ENCODE measurements at regions not wholly inside any gene's neighbourhood (a gene's known extent, or its start where the extent isn't known, plus 50 kb on each side); places are given as distances from the start of the nearest gene placed in this dataset.

DNA sequence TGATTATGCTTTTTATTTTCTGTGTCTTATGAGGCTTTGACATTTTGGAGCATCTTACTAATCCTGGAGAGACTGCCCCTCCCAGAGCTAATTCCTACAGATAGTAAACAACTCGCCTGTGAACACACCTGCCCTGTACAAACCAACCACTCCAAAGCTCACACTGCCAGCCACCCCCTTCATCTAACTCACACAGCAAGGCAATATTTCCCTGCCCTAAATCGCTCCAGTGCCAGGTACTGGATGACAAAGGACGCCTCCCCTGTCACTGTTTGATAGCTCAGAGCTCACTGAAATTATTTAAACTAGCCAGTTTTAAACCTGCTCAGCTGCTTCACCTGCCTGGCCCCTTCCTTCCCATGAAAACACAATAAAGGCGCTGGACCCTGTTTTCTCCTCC, 535.1 kb upstream of the CELF2 start:
- H3K9me2 ChIP-seq (replicated peaks; ENCODE audit: insufficient read depth, low read length), result no peaks in the 10 kb centered on the region
- H3K27me3 ChIP-seq (ENCODE audit: low read length), result no peaks in the 10 kb centered on the region
- no peak overlapping the region for H3K27ac ChIP-seq (ENCODE audit: low read depth, low read length)
- H2AFZ ChIP-seq (ENCODE audit: low read depth, low read length, severe bottlenecking), result no peak overlapping the region
- H3K79me2 ChIP-seq (ENCODE audit: insufficient read depth, low read length), result no peaks in the 10 kb centered on the region
- no peaks in the 10 kb centered on the region for H4K20me1 ChIP-seq (ENCODE audit: low read depth, low read length)
- TF ChIP-seq EZH2phosphoT487 (conservative IDR thresholded peaks at IDR 0.05; ENCODE audit: low read length), result no peak
- TF ChIP-seq, protein P1, sequence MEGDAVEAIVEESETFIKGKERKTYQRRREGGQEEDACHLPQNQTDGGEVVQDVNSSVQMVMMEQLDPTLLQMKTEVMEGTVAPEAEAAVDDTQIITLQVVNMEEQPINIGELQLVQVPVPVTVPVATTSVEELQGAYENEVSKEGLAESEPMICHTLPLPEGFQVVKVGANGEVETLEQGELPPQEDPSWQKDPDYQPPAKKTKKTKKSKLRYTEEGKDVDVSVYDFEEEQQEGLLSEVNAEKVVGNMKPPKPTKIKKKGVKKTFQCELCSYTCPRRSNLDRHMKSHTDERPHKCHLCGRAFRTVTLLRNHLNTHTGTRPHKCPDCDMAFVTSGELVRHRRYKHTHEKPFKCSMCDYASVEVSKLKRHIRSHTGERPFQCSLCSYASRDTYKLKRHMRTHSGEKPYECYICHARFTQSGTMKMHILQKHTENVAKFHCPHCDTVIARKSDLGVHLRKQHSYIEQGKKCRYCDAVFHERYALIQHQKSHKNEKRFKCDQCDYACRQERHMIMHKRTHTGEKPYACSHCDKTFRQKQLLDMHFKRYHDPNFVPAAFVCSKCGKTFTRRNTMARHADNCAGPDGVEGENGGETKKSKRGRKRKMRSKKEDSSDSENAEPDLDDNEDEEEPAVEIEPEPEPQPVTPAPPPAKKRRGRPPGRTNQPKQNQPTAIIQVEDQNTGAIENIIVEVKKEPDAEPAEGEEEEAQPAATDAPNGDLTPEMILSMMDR (IDR thresholded peaks at IDR 0.05; ENCODE audit: insufficient read depth, low read length, poor library complexity, severe bottlenecking), result no peak
- H3K9ac ChIP-seq (ENCODE audit: low read length), result no peak overlapping the region
- no peaks in the 10 kb centered on the region for H3K36me3 ChIP-seq (ENCODE audit: low read length)
- no peaks in the 10 kb centered on the region for H3F3A ChIP-seq (ENCODE audit: insufficient read depth)
- H3K9me3 ChIP-seq (ENCODE audit: insufficient read depth, low read length), result no peaks in the 10 kb centered on the region
- no peak overlapping the region for H3K4me3 ChIP-seq (ENCODE audit: insufficient read depth, low read length, poor library complexity, severe bottlenecking)
- no peak overlapping the region for H3K4me2 ChIP-seq (ENCODE audit: low read depth, low read length, poor library complexity, severe bottlenecking)

DNA sequence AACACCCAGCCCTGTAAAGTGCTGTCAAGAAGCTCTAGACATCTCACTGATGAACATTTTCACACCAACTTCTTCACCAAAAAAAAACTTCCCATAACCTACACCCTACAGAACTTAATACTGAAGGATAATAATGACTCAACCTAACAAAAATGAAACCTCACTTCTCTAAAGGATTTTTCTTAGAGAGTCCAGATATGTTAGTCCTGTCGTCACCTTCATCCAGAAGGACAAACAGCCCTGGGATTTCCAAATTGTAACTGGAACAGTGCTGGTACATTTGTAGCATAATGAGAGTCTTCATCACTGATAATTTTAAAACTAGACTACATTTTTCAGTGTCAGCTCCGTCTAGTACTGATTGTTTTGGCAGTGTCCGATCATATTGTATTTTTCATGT, 528.6 kb upstream of the CELF2 start:
- Histone ChIP-seq H3K27ac (ENCODE audit: low read depth, low read length) (no peak overlapping the region), H4K20me1 (ENCODE audit: low read depth, low read length) (no peaks in the 10 kb centered on the region), H3K4me2 (ENCODE audit: low read depth, low read length, poor library complexity, severe bottlenecking) (no peak overlapping the region), H3K9me2 (replicated peaks; ENCODE audit: insufficient read depth, low read length) (no peaks in the 10 kb centered on the region), H3K9ac (ENCODE audit: low read length) (no peak overlapping the region), H3K4me3 (ENCODE audit: insufficient read depth, low read length, poor library complexity, severe bottlenecking) (no peak overlapping the region), H3K36me3 (ENCODE audit: low read length) (no peaks in the 10 kb centered on the region), H2AFZ (ENCODE audit: low read depth, low read length, severe bottlenecking) (no peak overlapping the region), H3F3A (ENCODE audit: insufficient read depth) (no peaks in the 10 kb centered on the region), H3K79me2 (ENCODE audit: insufficient read depth, low read length) (no peaks in the 10 kb centered on the region), H3K9me3 (ENCODE audit: insufficient read depth, low read length) (no peaks in the 10 kb centered on the region), H3K27me3 (ENCODE audit: low read length) (no peaks in the 10 kb centered on the region)
- TF ChIP-seq, protein P1 (IDR thresholded peaks at IDR 0.05; ENCODE audit: insufficient read depth, low read length, poor library complexity, severe bottlenecking), result no peak
- TF ChIP-seq EZH2phosphoT487 (conservative IDR thresholded peaks at IDR 0.05; ENCODE audit: low read length), result no peak

DNA sequence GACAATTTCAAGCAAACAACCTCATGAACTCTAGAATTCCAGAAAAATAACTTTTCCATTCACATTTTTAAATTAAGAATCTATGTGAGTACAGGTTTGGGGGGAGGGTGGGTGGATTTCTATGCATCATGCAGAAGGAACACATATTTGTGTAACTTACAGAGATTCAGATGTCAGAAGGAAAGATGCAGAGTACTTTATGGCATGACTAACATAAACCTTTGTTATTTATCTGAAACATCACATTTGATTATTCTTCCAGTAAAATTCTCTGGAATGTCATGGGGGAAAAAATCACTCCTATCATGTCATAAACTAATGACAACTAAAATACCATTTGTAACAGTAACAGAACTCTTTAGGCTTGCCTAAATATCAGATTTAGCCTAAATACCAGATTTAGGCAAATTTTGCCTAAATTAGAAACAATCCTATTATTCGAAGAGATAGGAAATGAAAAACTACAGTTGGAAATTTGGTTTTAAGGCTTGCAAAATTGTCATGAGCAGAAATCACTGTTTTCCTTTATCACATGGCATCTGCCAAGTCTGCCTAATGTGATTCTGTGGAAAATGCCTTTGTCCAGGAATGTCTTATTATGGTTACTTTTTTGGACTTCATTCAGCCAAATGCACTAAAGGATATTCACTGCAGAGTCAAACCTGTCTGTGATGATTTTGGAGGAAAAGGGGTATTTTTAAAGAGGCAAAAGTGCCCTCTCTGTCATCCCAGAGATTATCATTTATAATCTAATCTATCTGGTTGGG, 527.7 kb upstream of the CELF2 start:
- H3K36me3 ChIP-seq (ENCODE audit: low read length), result no peaks in the 10 kb centered on the region

More for the DNA sequence above, 527.7 kb upstream of the CELF2 start:
- Histone ChIP-seq H3F3A (ENCODE audit: insufficient read depth) (no peaks in the 10 kb centered on the region), H3K4me2 (ENCODE audit: low read depth, low read length, poor library complexity, severe bottlenecking) (no peak overlapping the region), H3K27me3 (ENCODE audit: low read length) (no peaks in the 10 kb centered on the region), H3K9me2 (replicated peaks; ENCODE audit: insufficient read depth, low read length) (no peaks in the 10 kb centered on the region), H3K9me3 (ENCODE audit: insufficient read depth, low read length) (no peaks in the 10 kb centered on the region), H3K9ac (ENCODE audit: low read length) (no peak overlapping the region), H3K79me2 (ENCODE audit: insufficient read depth, low read length) (no peaks in the 10 kb centered on the region), H3K4me3 (ENCODE audit: insufficient read depth, low read length, poor library complexity, severe bottlenecking) (no peak overlapping the region), H3K27ac (ENCODE audit: low read depth, low read length) (no peak overlapping the region), H4K20me1 (ENCODE audit: low read depth, low read length) (no peaks in the 10 kb centered on the region), H2AFZ (ENCODE audit: low read depth, low read length, severe bottlenecking) (no peak overlapping the region)
- TF ChIP-seq, protein P1 (IDR thresholded peaks at IDR 0.05; ENCODE audit: insufficient read depth, low read length, poor library complexity, severe bottlenecking), result no peak
- TF ChIP-seq EZH2phosphoT487 (conservative IDR thresholded peaks at IDR 0.05; ENCODE audit: low read length), result no peak
